SK-N-SH treated with all-trans-retinoic acid at 6 μM for 48 hours (cell line): ENCODE measurements at regions not wholly inside any gene's neighbourhood (a gene's known extent, or its start where the extent isn't known, plus 50 kb on each side); places are given as distances from the start of the nearest gene placed in this dataset.
"Not testable (repeated sequence)": the region's sequence is repeated elsewhere in the genome, so short reads cannot be mapped to it uniquely, and the experiment has no call there.

Experiments used
- CSRNP3 ChIP-seq: fragments of 250-450 bp; sonication (Bioruptor Pico); IDR thresholded peaks from 2 replicates; pipeline ENCODE4 v1.5.1; 2021; ENCODE audit warnings: mild to moderate bottlenecking, moderate library complexity
- TCF4 ChIP-seq: fragments of 250-450 bp; sonication (Bioruptor Pico); IDR thresholded peaks from 2 replicates; pipeline ENCODE4 v1.8.0; 2021; ENCODE audit warnings: mild to moderate bottlenecking, moderate library complexity, borderline replicate concordance
- ZNF8 ChIP-seq: fragments of 450-650 bp; formaldehyde crosslinking; IDR thresholded peaks from 2 replicates; pipeline ENCODE4 v1.5.0; 2020; ENCODE audit warnings: mild to moderate bottlenecking, moderate library complexity

GRCh38 chr1:149713952-149714351 lies 68.5 kb upstream of the FCGR1A start:
- not testable (repeated sequence) for TF ChIP-seq TCF4; CSRNP3 (CRISPR knock-in tag); ZNF8 (CRISPR knock-in tag)
